Central memory CD8-positive, alpha-beta T cell (primary cell): ENCODE measurements at regions not wholly inside any gene's neighbourhood (a gene's known extent, or its start where the extent isn't known, plus 50 kb on each side); places are given as distances from the start of the nearest gene placed in this dataset.
"Not testable (repeated sequence)": the region's sequence is repeated elsewhere in the genome, so short reads cannot be mapped to it uniquely, and the experiment has no call there.

Experiments
- ATAC-seq: fragments of 150-1000 bp; cut with Tn5 transposase; replicated peaks from 2 replicates; pipeline ENCODE4 v1.10.0; 2022; ENCODE audit warnings: mild to moderate bottlenecking, moderate FRiP score, moderate number of reproducible peaks; ENCODE audit not compliant: poor library complexity, severe bottlenecking; ENCODE audit errors: extremely low read depth
- DNase-seq, 2 donors: peaks; one replicate each; pipeline ENCODE4 v3.0.0; 2021; ENCODE audit warnings: low spot score in 2 of 2
- H3K27ac Mint-ChIP-seq: one replicate; pipeline ENCODE4 v1.8.0; 2022; ENCODE audit warnings: low read depth, mild to moderate bottlenecking, moderate library complexity, mixed read lengths
- H3K27me3 Mint-ChIP-seq: one replicate; pipeline ENCODE4 v1.8.0; 2022; ENCODE audit warnings: mixed read lengths
- H3K36me3 Mint-ChIP-seq: one replicate; pipeline ENCODE4 v1.8.0; 2022; ENCODE audit warnings: mild to moderate bottlenecking, moderate library complexity, mixed read lengths; ENCODE audit not compliant: insufficient read depth
- H3K4me1 Mint-ChIP-seq: one replicate; pipeline ENCODE4 v1.8.0; 2022; ENCODE audit warnings: mixed read lengths
- H3K4me3 Mint-ChIP-seq: one replicate; pipeline ENCODE4 v1.8.0; 2022; ENCODE audit warnings: mild to moderate bottlenecking, moderate library complexity, mixed read lengths
- H3K9me3 Mint-ChIP-seq: one replicate; pipeline ENCODE4 v1.8.0; 2022; ENCODE audit warnings: mixed read lengths

DNA sequence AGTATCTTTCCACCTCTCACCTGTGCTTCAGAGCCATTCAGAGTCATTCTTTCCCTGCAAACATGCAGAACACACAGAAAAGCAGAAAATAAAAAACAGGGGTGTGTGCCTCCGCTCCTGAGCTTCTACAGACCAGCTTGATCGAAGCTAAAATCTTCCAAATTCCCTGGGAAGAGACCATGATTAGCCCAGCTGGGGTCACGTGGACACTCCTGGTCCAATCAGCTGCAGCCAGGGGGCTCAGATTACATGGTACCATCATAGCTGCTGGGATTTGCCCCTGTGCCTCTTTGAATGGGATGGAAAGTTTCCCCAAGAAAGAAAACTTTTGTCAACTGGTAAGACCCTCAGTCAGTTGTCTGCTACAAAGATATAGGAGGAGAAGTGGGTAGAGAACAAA lies 159.9 kb downstream of the TMEM114 start:
- DNase-seq (no peak), ATAC-seq (no peak)
- Mint-ChIP-seq H3K36me3 (peaks cover 3% of the 10 kb centered on the region), H3K27me3 (no peaks in the 10 kb centered on the region), H3K4me1 (no peaks in the 10 kb centered on the region), H3K9me3 (no peaks in the 10 kb centered on the region), H3K4me3 (no peak overlapping the region), H3K27ac (no peak overlapping the region)

DNA sequence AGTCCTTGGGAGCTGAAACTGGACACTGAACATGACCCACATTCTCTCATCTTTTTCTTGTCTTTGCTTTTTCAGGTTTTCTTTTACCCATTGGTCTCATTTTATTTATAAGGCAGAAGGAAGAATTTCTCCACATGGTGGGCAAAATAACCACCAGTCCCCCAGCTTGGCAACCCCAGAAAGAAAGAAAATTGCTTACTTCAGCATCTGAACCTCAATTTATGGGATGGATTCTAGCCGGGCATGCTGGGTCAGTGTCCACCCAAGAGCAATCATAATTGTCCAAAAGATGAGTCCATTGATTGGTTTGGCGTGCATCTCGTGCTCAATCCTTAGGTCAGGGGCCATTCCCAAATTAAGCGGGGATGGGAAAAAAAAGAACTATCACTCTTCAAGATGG lies 163.7 kb downstream of the TMEM114 start:
- no peak overlapping the region for H3K4me3 Mint-ChIP-seq
- H3K27me3 Mint-ChIP-seq = no peaks in the 10 kb centered on the region
- H3K4me1 Mint-ChIP-seq = no peaks in the 10 kb centered on the region
- H3K27ac Mint-ChIP-seq = no peak overlapping the region
- H3K36me3 Mint-ChIP-seq = no peaks in the 10 kb centered on the region
- DNase-seq = no peak
- no peak for ATAC-seq
- no peaks in the 10 kb centered on the region for H3K9me3 Mint-ChIP-seq

DNA sequence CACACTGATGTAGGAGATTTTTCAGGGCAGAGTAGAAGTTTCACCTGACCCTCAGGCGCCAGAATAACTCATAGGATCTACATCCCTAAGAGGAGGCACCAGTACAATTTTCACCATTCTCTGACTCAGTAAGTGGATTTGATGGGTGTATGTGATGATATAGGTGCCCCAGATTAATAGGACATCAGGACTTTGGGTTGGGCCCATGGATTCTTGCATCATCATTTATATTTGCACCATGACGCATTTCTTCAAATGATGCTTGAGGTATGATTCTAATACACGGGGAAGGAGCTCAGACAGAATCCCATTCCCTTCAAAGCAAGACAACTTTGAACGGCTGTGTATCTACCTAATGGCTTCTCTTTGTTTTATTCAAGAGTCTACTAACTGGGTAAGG lies 173.2 kb downstream of the TMEM114 start:
- Mint-ChIP-seq H3K36me3 (no peaks in the 10 kb centered on the region), H3K9me3 (peaks cover 7% of the 10 kb centered on the region), H3K27ac (no peak overlapping the region), H3K4me3 (no peak overlapping the region), H3K27me3 (no peaks in the 10 kb centered on the region), H3K4me1 (no peaks in the 10 kb centered on the region)
- no peak for ATAC-seq
- no peak for DNase-seq

DNA sequence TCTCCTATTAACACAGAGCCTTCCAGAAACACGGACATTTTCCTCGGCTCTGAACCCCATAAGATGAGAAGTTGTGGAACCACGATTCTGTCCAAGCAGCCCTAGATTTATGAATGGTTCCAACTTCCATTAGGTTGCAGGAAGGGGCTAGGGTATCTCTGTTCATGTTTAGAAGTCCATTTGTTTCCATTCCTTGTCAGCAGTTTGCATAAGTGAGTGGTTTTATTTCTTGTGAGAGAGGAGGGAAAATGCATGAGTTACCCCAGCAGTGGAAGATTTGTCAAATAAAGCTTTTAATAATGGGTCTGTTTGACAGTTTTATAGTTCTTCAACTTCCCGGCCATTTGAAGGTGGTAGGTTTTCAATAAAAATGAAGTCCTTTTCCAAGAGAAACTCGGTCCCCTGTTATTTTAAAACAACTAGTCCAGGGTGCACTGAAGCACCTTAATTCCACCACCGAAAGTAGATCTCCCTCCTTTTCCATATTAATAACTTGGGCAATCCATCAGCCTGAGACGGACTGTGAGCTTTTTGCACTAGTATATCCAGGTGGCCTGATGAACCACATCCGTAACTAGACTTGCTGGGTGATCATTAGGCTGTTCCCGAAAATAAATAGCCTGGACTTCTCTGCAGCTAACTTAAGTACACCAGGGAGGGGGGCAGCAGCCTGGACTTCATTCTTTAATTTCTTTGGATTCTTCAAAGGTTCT lies 181.3 kb downstream of the TMEM114 start:
- no peaks in the 10 kb centered on the region for H3K4me1 Mint-ChIP-seq
- H3K9me3 Mint-ChIP-seq = peaks cover 29% of the 10 kb centered on the region
- no peak overlapping the region for H3K27ac Mint-ChIP-seq
- H3K36me3 Mint-ChIP-seq = no peaks in the 10 kb centered on the region
- no peak for DNase-seq
- no peak overlapping the region for H3K4me3 Mint-ChIP-seq
- H3K27me3 Mint-ChIP-seq = no peaks in the 10 kb centered on the region
- no peak for ATAC-seq

DNA sequence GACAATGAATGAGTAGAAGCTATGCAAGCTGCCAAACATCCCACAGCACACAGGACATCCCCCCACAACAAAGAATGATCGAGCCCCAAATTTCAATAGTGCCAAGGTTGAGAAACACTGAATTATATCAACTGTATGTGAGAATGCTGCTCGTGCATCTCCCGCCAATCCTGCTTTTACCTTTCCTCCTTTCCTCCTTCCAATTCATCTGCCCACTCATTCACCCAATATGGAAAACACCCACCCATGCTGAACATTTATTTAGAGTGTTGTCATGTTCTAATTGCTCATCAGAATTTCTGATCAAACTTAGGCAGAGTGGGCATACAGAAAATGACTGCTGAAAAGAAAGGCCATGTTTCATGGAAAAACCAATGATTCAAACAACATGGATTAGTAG lies 183.0 kb downstream of the TMEM114 start:
- no peak for ATAC-seq
- H3K27me3 Mint-ChIP-seq = no peaks in the 10 kb centered on the region
- no peaks in the 10 kb centered on the region for H3K4me1 Mint-ChIP-seq
- no peak overlapping the region for H3K27ac Mint-ChIP-seq
- H3K36me3 Mint-ChIP-seq = no peaks in the 10 kb centered on the region
- peaks cover 34% of the 10 kb centered on the region for H3K9me3 Mint-ChIP-seq
- no peak for DNase-seq
- no peak overlapping the region for H3K4me3 Mint-ChIP-seq

DNA sequence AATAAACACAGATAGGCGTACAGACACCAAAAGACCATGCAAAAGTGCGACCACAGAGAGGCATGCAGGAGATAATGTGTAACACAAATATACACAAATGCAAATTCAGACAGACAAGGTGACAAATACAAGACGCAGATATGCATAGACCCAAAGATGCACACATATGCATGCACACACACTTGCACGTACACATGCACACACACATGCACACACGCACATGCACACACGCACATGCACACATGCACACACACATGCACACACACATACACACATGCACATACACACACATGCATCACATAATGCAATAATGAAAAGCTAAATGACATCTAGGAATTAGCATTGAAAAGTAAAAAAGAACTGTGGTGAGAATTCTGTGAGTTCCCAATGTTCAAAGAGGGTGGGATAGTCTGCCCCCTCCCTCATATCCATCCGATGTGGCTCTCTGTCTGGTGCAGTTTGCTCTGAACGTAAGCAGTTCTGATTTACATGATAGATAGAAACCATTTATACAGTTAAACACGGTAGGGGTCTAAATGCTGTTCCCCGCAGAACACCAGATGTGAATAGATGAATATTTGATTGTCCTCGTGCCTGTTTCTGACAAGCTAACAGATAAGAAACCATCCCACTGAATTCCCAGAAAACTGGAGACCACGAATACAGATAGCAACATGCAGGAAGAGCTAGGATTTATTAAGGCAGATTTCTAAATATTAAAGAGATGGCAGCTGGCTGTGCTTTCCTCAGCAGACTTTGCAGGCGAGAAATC lies 186.1 kb downstream of the TMEM114 start:
- H3K27me3 Mint-ChIP-seq = no peaks in the 10 kb centered on the region
- peaks cover 29% of the 10 kb centered on the region for H3K9me3 Mint-ChIP-seq
- H3K4me1 Mint-ChIP-seq = no peaks in the 10 kb centered on the region
- no peak for ATAC-seq
- DNase-seq = no peak
- H3K27ac Mint-ChIP-seq = no peak overlapping the region
- H3K36me3 Mint-ChIP-seq = no peaks in the 10 kb centered on the region
- H3K4me3 Mint-ChIP-seq = no peak overlapping the region

DNA sequence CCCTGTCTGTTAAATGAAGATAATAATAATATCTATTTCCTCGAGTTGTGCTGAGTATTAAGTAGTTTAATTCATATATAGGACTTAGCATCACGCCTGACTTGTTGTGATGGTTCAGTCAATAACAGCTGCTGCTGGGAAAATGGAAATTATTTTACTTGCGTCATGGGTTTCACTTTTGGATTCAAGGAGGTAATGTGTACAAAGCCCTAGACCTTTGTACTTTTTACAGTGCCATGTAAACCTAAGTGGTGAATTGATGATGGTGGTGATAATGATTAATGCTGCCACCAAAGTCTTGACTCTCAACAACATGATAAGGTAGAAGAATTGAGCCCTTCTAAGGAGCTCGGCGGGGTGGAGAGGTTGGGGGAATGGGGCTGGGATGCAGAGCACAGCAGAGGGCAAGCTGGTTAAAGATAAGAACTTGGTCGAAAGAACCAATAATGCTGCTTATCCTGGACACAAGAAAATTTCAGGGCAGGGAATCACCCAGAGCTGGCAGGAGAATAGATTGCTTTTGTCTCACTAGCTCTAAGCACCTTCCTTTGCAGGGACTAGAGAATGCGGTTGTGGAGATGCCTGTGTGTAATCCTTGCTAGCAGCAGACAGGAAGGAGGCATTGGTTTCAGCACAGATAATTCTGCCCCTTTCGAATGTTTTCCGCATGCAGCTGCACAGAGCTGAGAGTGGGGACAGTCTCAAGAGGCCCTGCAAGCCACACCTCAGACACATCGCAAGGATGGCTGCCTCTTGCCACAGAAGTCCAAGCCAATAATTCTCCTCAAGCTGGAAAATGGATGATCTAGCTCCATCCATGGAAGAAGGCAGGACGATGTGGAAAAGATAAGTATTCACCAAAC lies 187.1 kb downstream of the TMEM114 start:
- Mint-ChIP-seq H3K9me3 (peaks cover 34% of the 10 kb centered on the region), H3K27me3 (no peaks in the 10 kb centered on the region), H3K4me1 (no peaks in the 10 kb centered on the region), H3K36me3 (no peaks in the 10 kb centered on the region), H3K4me3 (no peak overlapping the region), H3K27ac (no peak overlapping the region)
- no peak for DNase-seq
- ATAC-seq = no peak

DNA sequence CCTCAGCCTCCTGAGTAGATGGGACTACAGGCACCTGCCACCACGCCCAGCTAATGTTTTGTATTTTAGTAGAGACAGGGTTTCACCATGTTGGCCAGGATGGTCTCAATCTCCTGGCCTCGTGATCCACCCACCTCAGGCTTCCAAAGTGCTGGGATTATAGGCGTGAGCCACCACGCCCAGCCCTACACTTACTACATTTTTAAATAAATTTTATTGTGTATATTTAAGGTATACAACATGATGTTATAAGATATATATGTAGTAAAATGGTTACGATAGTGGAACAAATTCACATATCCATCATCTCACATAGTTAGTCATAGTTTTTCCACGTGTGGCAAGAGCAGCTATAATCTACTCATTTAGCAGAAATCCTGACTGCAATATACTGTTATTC lies 189.6 kb downstream of the TMEM114 start:
- H3K27me3 Mint-ChIP-seq, DNase-seq, H3K36me3 Mint-ChIP-seq, H3K4me1 Mint-ChIP-seq, ATAC-seq, H3K27ac Mint-ChIP-seq, H3K4me3 Mint-ChIP-seq: not testable (repeated sequence)
- H3K9me3 Mint-ChIP-seq = peaks cover 22% of the 10 kb centered on the region

DNA sequence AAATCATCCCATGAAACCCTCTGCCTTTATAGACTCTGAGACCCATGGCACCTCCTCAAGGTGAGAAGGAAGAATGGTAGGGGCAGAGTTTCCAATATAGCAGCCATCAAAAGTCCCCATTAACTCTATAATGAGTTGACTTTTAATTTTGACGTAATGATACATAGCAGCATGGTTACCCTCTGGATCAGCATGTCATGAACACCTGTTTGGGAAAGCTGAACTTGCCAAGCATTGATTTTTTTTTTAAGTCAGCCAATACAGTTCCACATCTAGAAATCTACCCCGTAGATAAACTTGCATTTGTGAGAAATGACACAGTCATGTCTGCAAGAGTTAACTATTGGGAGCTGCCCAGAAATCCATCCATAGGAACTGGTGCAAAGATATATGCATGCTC lies 191.8 kb downstream of the TMEM114 start:
- H3K27ac Mint-ChIP-seq = no peak overlapping the region
- no peaks in the 10 kb centered on the region for H3K36me3 Mint-ChIP-seq
- no peak overlapping the region for H3K4me3 Mint-ChIP-seq
- DNase-seq (no peak), ATAC-seq (no peak)
- no peaks in the 10 kb centered on the region for H3K27me3 Mint-ChIP-seq
- no peaks in the 10 kb centered on the region for H3K4me1 Mint-ChIP-seq
- H3K9me3 Mint-ChIP-seq = peaks cover 9% of the 10 kb centered on the region

DNA sequence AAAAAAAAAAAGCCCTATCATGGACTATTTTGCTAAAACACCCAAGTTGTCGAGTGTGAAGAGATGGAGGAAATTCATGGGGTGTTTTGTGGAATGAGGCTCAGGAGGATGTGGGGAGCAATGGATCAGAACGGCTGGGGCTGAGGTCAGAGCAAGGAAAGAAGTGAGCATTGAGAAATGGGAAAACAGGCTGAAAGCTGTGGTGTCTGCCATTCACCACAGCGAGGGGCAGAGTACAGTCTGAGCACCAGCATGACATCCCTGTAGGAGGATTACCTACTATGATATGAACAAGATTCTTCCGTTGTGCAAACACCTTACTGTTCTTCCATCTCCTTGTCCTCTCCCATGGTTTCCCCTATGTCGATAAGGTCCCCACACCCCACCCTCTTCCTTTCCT lies 193.1 kb downstream of the TMEM114 start:
- Mint-ChIP-seq H3K9me3 (peaks cover 8% of the 10 kb centered on the region), H3K4me3 (no peak overlapping the region), H3K27ac (no peak overlapping the region), H3K36me3 (no peaks in the 10 kb centered on the region), H3K27me3 (no peaks in the 10 kb centered on the region), H3K4me1 (no peaks in the 10 kb centered on the region)
- ATAC-seq = no peak
- no peak for DNase-seq

DNA sequence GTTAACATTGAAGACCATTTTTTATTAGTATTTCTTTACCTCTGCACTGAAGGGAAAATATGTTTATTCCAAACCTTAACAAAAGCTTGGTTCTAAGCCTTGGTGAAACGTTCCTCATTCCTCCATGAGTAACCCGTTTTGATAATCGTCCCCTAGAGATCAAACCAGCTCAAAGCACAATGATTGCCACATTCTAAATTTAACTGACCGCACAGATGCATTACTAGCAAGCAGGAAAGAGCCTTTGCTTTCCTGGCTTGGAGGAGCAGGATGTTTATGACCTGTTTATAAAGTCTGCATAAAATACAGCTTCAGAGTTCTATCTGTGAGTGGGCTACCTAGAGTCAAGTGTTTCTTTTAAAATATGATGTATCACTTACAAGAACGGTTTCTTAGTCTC lies 193.8 kb downstream of the TMEM114 start:
- Mint-ChIP-seq H3K4me1 (no peaks in the 10 kb centered on the region), H3K4me3 (no peak overlapping the region), H3K27me3 (no peaks in the 10 kb centered on the region), H3K27ac (no peak overlapping the region), H3K36me3 (no peaks in the 10 kb centered on the region), H3K9me3 (peaks cover 8% of the 10 kb centered on the region)
- no peak for DNase-seq
- no peak for ATAC-seq

DNA sequence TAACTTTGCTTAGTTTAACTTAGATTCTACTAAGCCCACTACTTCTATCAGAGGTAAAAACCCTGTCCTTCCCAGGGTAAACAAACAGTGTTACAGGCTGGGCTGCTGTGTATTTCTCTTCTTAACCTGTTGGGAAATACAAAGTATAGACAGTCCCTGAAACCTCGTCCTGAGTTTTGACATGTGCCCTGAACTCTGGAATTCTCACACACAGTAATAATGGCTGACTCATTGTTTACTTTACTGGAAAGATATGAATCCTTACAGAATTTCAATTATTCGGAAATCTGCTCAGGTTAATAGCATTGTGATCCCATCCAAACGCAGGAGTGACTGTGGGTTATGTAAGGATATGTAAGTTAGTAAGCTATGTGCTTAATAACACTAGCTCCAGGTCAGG lies 199.1 kb downstream of the TMEM114 start:
- no peak for DNase-seq
- no peak overlapping the region for H3K27ac Mint-ChIP-seq
- H3K9me3 Mint-ChIP-seq = peaks cover 13% of the 10 kb centered on the region
- no peak for ATAC-seq
- no peaks in the 10 kb centered on the region for H3K27me3 Mint-ChIP-seq
- no peaks in the 10 kb centered on the region for H3K36me3 Mint-ChIP-seq
- no peak overlapping the region for H3K4me3 Mint-ChIP-seq
- no peaks in the 10 kb centered on the region for H3K4me1 Mint-ChIP-seq
